HEK293 (cell line): ENCODE measurements at regions not wholly inside any gene's neighbourhood (a gene's known extent, or its start where the extent isn't known, plus 50 kb on each side); places are given as distances from the start of the nearest gene placed in this dataset.

ENCODE experiments used
- CTCF ChIA-PET: fragments of 350-600 bp; formaldehyde crosslinking; extraction: SDS; loops from one replicate; lab custom pipeline; 2021; ENCODE audit warnings: antibody characterized with exemption; lab: Yijun Ruan, JAX
- POLR2A ChIA-PET: fragments of 300-600 bp; formaldehyde crosslinking; extraction: SDS; loops from one replicate; lab custom pipeline; 2020; ENCODE audit warnings: antibody characterized with exemption, inconsistent platforms; lab: Yijun Ruan, JAX
- H3K27ac ChIP-seq: fragments of 200-500 bp; sonication (Bioruptor generic); 2 replicates; pipeline ENCODE4 v1.5.1; 2014; ENCODE audit warnings: low read depth, low read length, control low read depth, inconsistent platforms; ENCODE audit errors: extremely low read depth
- H3K36me3 ChIP-seq, 2 experiments: fragments of 200-500 bp in 1 of 2; sonication (Bioruptor generic) in 1 of 2; 1 replicate in 1 of 2; 2 replicates in 1 of 2; pipeline ENCODE4 v1.5.1; 2014 to 2017; ENCODE audit warnings: inconsistent platforms in 2 of 2, low read length in 2 of 2; ENCODE audit not compliant: control insufficient read depth in 2 of 2, insufficient read depth in 1 of 2
- H3K4me1 ChIP-seq: fragments of 200-500 bp; sonication (Bioruptor generic); 2 replicates; pipeline ENCODE4 v1.5.1; 2014; ENCODE audit warnings: mild to moderate bottlenecking, low read length, inconsistent platforms; ENCODE audit not compliant: control insufficient read depth, insufficient read depth
- H3K4me3 ChIP-seq: 2 replicates; pipeline ENCODE4 v1.5.1; 2011; ENCODE audit warnings: low read depth, mild to moderate bottlenecking, control low read depth, low read length, moderate library complexity
- H3K9me3 ChIP-seq: fragments of 200-500 bp; sonication (Bioruptor generic); 2 replicates; pipeline ENCODE4 v1.5.1; 2014; ENCODE audit warnings: low read depth, low read length, inconsistent platforms; ENCODE audit not compliant: control insufficient read depth, insufficient read depth
- CTCF ChIP-seq: fragments of 450-650 bp; formaldehyde crosslinking; IDR thresholded peaks from 2 replicates; pipeline ENCODE4 v1.5.1; 2016; ENCODE audit warnings: missing biosample characterization, missing genetic modification characterization
- FEZF1 ChIP-seq: fragments of 450-650 bp; formaldehyde crosslinking; IDR thresholded peaks from 2 replicates; pipeline ENCODE4 v1.5.1; 2016; ENCODE audit warnings: missing biosample characterization, missing genetic modification characterization
- GLIS1 ChIP-seq: fragments of 450-650 bp; formaldehyde crosslinking; IDR thresholded peaks from 2 replicates; pipeline ENCODE4 v1.5.1; 2016; ENCODE audit warnings: missing biosample characterization, missing genetic modification characterization
- MYNN ChIP-seq: fragments of 450-650 bp; formaldehyde crosslinking; IDR thresholded peaks from 2 replicates; pipeline ENCODE4 v1.5.1; 2016; ENCODE audit warnings: missing biosample characterization, missing genetic modification characterization, borderline replicate concordance
- TSHZ1 ChIP-seq: fragments of 450-650 bp; formaldehyde crosslinking; IDR thresholded peaks from 2 replicates; pipeline ENCODE4 v1.5.1; 2016; ENCODE audit warnings: missing biosample characterization, missing genetic modification characterization, borderline replicate concordance
- ZBTB11 ChIP-seq: fragments of 450-650 bp; formaldehyde crosslinking; conservative IDR thresholded peaks from 2 replicates; pipeline ENCODE4 v1.5.1; 2016; ENCODE audit warnings: low read depth, missing biosample characterization, missing genetic modification characterization
- ZBTB7A ChIP-seq: fragments of 450-650 bp; formaldehyde crosslinking; IDR thresholded peaks from 2 replicates; pipeline ENCODE4 v1.5.1; 2016; ENCODE audit warnings: low read depth, missing biosample characterization, missing genetic modification characterization
- ZFHX2 ChIP-seq: fragments of 450-650 bp; formaldehyde crosslinking; conservative IDR thresholded peaks from 2 replicates; pipeline ENCODE4 v1.5.1; 2016; ENCODE audit warnings: missing biosample characterization, missing genetic modification characterization
- ZIC2 ChIP-seq: fragments of 450-650 bp; formaldehyde crosslinking; IDR thresholded peaks from 2 replicates; pipeline ENCODE4 v1.5.1; 2016; ENCODE audit warnings: missing biosample characterization, missing genetic modification characterization
- ZNF354C ChIP-seq: fragments of 450-650 bp; formaldehyde crosslinking; IDR thresholded peaks from 2 replicates; pipeline ENCODE4 v1.5.1; 2016; ENCODE audit warnings: missing biosample characterization, missing genetic modification characterization, low read depth, borderline replicate concordance
- ZNF398 ChIP-seq: fragments of 450-650 bp; formaldehyde crosslinking; IDR thresholded peaks from 2 replicates; pipeline ENCODE4 v1.5.1; 2017; ENCODE audit warnings: missing biosample characterization, missing genetic modification characterization
- ZNF449 ChIP-seq: fragments of 450-650 bp; formaldehyde crosslinking; IDR thresholded peaks from 2 replicates; pipeline ENCODE4 v1.5.1; 2017; ENCODE audit warnings: missing biosample characterization, mild to moderate bottlenecking, missing genetic modification characterization, moderate library complexity
- ZNF701 ChIP-seq: fragments of 450-650 bp; formaldehyde crosslinking; IDR thresholded peaks from 2 replicates; pipeline ENCODE4 v1.5.1; 2016; ENCODE audit warnings: missing biosample characterization, missing genetic modification characterization
- TF ChIP-seq, protein P1 (sequence below): fragments of 450-650 bp; formaldehyde crosslinking; IDR thresholded peaks from 2 replicates; pipeline ENCODE4 v1.5.1; 2017; ENCODE audit warnings: missing biosample characterization, missing genetic modification characterization

GRCh38 chr12:80018119-80018518 is 81.2 kb upstream of the OTOGL start:
- no peaks in the 10 kb centered on the region for H3K9me3 ChIP-seq
- H3K4me1 ChIP-seq = no peaks in the 10 kb centered on the region
- no peak for TF ChIP-seq ZFHX2
- TF ChIP-seq ZNF398 (tag by site-specific recombination) = no peak
- TF ChIP-seq ZBTB11 (tag by site-specific recombination) = no peak
- TF ChIP-seq FEZF1 (tag by site-specific recombination) = no peak
- TF ChIP-seq, protein P1, sequence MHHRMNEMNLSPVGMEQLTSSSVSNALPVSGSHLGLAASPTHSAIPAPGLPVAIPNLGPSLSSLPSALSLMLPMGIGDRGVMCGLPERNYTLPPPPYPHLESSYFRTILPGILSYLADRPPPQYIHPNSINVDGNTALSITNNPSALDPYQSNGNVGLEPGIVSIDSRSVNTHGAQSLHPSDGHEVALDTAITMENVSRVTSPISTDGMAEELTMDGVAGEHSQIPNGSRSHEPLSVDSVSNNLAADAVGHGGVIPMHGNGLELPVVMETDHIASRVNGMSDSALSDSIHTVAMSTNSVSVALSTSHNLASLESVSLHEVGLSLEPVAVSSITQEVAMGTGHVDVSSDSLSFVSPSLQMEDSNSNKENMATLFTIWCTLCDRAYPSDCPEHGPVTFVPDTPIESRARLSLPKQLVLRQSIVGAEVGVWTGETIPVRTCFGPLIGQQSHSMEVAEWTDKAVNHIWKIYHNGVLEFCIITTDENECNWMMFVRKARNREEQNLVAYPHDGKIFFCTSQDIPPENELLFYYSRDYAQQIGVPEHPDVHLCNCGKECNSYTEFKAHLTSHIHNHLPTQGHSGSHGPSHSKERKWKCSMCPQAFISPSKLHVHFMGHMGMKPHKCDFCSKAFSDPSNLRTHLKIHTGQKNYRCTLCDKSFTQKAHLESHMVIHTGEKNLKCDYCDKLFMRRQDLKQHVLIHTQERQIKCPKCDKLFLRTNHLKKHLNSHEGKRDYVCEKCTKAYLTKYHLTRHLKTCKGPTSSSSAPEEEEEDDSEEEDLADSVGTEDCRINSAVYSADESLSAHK (tag by site-specific recombination) = no peak
- TF ChIP-seq ZNF449 (tag by site-specific recombination) = no peak
- no peak for TF ChIP-seq ZIC2 (tag by site-specific recombination)
- TF ChIP-seq ZNF354C (tag by site-specific recombination) = no peak
- TF ChIP-seq ZBTB7A (tag by site-specific recombination) = no peak
- TF ChIP-seq TSHZ1 (tag by site-specific recombination) = no peak
- TF ChIP-seq MYNN (tag by site-specific recombination) = no peak
- TF ChIP-seq CTCF (tag by site-specific recombination) = no peak
- no peak for TF ChIP-seq ZNF701 (tag by site-specific recombination)
- no peak for TF ChIP-seq GLIS1 (tag by site-specific recombination)
- H3K27ac ChIP-seq = no peak overlapping the region
- H3K36me3 ChIP-seq = no peaks in the 10 kb centered on the region
- CTCF ChIA-PET = no interaction called here
- no peak overlapping the region for H3K4me3 ChIP-seq
- POLR2A ChIA-PET = no interaction called here
